Type B pancreatic cell (in vitro differentiated cells): ENCODE measurements at regions not wholly inside any gene's neighbourhood (a gene's known extent, or its start where the extent isn't known, plus 50 kb on each side); places are given as distances from the start of the nearest gene placed in this dataset.

Experiments used
- DNase-seq: peaks from one replicate; pipeline ENCODE4 v3.0.0; 2021; ENCODE audit warnings: mixed read lengths; ENCODE audit not compliant: unreplicated experiment; ENCODE audit errors: extremely low spot score
- H3K27ac Mint-ChIP-seq: 2 replicates; pipeline ENCODE4 v1.8.0; 2021; ENCODE audit warnings: mild to moderate bottlenecking, mixed read lengths
- H3K27me3 Mint-ChIP-seq: 2 replicates; pipeline ENCODE4 v1.8.0; 2021; ENCODE audit warnings: mixed read lengths
- H3K36me3 Mint-ChIP-seq: 2 replicates; pipeline ENCODE4 v1.8.0; 2021; ENCODE audit warnings: mixed read lengths
- H3K4me1 Mint-ChIP-seq: one replicate; pipeline ENCODE4 v1.8.0; 2021; ENCODE audit warnings: mixed read lengths; ENCODE audit not compliant: unreplicated experiment
- H3K4me3 Mint-ChIP-seq: 2 replicates; pipeline ENCODE4 v1.8.0; 2021; ENCODE audit warnings: mild to moderate bottlenecking, mixed read lengths
- H3K9me3 Mint-ChIP-seq: 2 replicates; pipeline ENCODE4 v1.8.0; 2021; ENCODE audit warnings: mixed read lengths
- CTCF ChIP-seq: fragments of 200-600 bp; sonication (generic); conservative IDR thresholded peaks from 2 replicates; pipeline ENCODE4 v1.5.0; 2021; ENCODE audit warnings: antibody characterized with exemption, mild to moderate bottlenecking

GRCh38 chr7:13097499-13097898 is 410.1 kb downstream of the ARL4A start:
- H3K36me3 Mint-ChIP-seq: no peaks in the 10 kb centered on the region
- no peak for TF ChIP-seq CTCF
- no peaks in the 10 kb centered on the region for H3K4me1 Mint-ChIP-seq
- H3K9me3 Mint-ChIP-seq: no peaks in the 10 kb centered on the region
- H3K27ac Mint-ChIP-seq: no peak overlapping the region
- no peaks in the 10 kb centered on the region for H3K27me3 Mint-ChIP-seq
- H3K4me3 Mint-ChIP-seq: no peak overlapping the region
- no peak for DNase-seq

- DNase-seq: no peak
- Mint-ChIP-seq H3K36me3 (no peaks in the 10 kb centered on the region), H3K27me3 (no peaks in the 10 kb centered on the region), H3K9me3 (no peaks in the 10 kb centered on the region), H3K27ac (no peak overlapping the region), H3K4me3 (no peak overlapping the region), H3K4me1 (no peaks in the 10 kb centered on the region)
- TF ChIP-seq CTCF: no peak
These were observed 410.7 kb downstream of the ARL4A start for GRCh38 chr7:13098161-13098560.

GRCh38 chr7:13099154-13099795 is 411.8 kb downstream of the ARL4A start:
- Mint-ChIP-seq H3K27ac (no peak overlapping the region), H3K36me3 (no peaks in the 10 kb centered on the region)
- no peak for DNase-seq

GRCh38 chr7:13104128-13104527 is 416.7 kb downstream of the ARL4A start:
- H3K27ac Mint-ChIP-seq: no peak overlapping the region
- no peak for TF ChIP-seq CTCF
- no peaks in the 10 kb centered on the region for H3K27me3 Mint-ChIP-seq
- H3K4me3 Mint-ChIP-seq: no peak overlapping the region
- DNase-seq: no peak
- no peaks in the 10 kb centered on the region for H3K9me3 Mint-ChIP-seq
- no peaks in the 10 kb centered on the region for H3K4me1 Mint-ChIP-seq
- no peaks in the 10 kb centered on the region for H3K36me3 Mint-ChIP-seq

More at GRCh38 chr7:13099154-13099795, 411.8 kb downstream of the ARL4A start:
- Mint-ChIP-seq H3K27me3 (no peaks in the 10 kb centered on the region), H3K9me3 (no peaks in the 10 kb centered on the region), H3K4me1 (no peaks in the 10 kb centered on the region), H3K4me3 (no peak overlapping the region)
- no peak for TF ChIP-seq CTCF

- Mint-ChIP-seq H3K27me3 (no peaks in the 10 kb centered on the region), H3K36me3 (no peaks in the 10 kb centered on the region), H3K9me3 (no peaks in the 10 kb centered on the region), H3K4me3 (no peak overlapping the region), H3K4me1 (no peaks in the 10 kb centered on the region), H3K27ac (no peak overlapping the region)
- no peak for TF ChIP-seq CTCF
- no peak for DNase-seq
These were observed 417.8 kb downstream of the ARL4A start for GRCh38 chr7:13105209-13105608.

- H3K4me1 Mint-ChIP-seq: no peaks in the 10 kb centered on the region
- no peak overlapping the region for H3K4me3 Mint-ChIP-seq
- no peak for TF ChIP-seq CTCF
- no peaks in the 10 kb centered on the region for H3K27me3 Mint-ChIP-seq
- DNase-seq: no peak
- no peak overlapping the region for H3K27ac Mint-ChIP-seq
- no peaks in the 10 kb centered on the region for H3K9me3 Mint-ChIP-seq
- H3K36me3 Mint-ChIP-seq: no peaks in the 10 kb centered on the region
These were observed 419.1 kb downstream of the ARL4A start for GRCh38 chr7:13106513-13106912.
